Nephron (organoid): ENCODE measurements at regions not wholly inside any gene's neighbourhood (a gene's known extent, or its start where the extent isn't known, plus 50 kb on each side); places are given as distances from the start of the nearest gene placed in this dataset.
A peak's percentile ranks its signal among the peaks of the same experiment; 100 is the strongest.

Source experiments
- H3K27ac Mint-ChIP-seq, 3 experiments: 2 replicates each; pipeline ENCODE4 v1.8.0; 2020; ENCODE audit warnings: mixed read lengths in 3 of 3, mild to moderate bottlenecking in 2 of 3, moderate library complexity in 1 of 3
- H3K27me3 Mint-ChIP-seq: 2 replicates; pipeline ENCODE4 v1.8.0; 2021; ENCODE audit warnings: low read depth, mild to moderate bottlenecking, moderate library complexity, mixed read lengths
- H3K36me3 Mint-ChIP-seq: 2 replicates; pipeline ENCODE4 v1.8.0; 2020; ENCODE audit warnings: low read depth, mixed read lengths
- H3K4me1 Mint-ChIP-seq: 2 replicates; pipeline ENCODE4 v1.8.0; 2020; ENCODE audit warnings: mixed read lengths
- H3K4me3 Mint-ChIP-seq, 3 experiments: 2 replicates each; pipeline ENCODE4 v1.8.0; 2020; ENCODE audit warnings: mild to moderate bottlenecking in 3 of 3, mixed read lengths in 3 of 3, moderate library complexity in 2 of 3
- H3K9me3 Mint-ChIP-seq: 2 replicates; pipeline ENCODE4 v1.8.0; 2020; ENCODE audit warnings: mixed read lengths
- CTCF ChIP-seq, 3 experiments: fragments of 200-600 bp; sonication (generic); IDR thresholded peaks; one replicate each; pipeline ENCODE4 v1.5.0; 2021; ENCODE audit warnings: antibody characterized with exemption in 3 of 3; ENCODE audit not compliant: unreplicated experiment in 3 of 3

- Mint-ChIP-seq H3K4me1 (peaks cover 15% of the 10 kb centered on the region), H3K27me3 (no peaks in the 10 kb centered on the region), H3K4me3 (no peak overlapping the region), H3K27ac (no peak overlapping the region), H3K36me3 (peaks cover 4% of the 10 kb centered on the region), H3K9me3 (peaks cover 11% of the 10 kb centered on the region)
- TF ChIP-seq CTCF (IDR thresholded peaks at IDR 0.05; ENCODE audit: unreplicated experiment in 3 of 3) = no peak
Observed at GRCh38 chr11:127766734-127767133, 766.2 kb upstream of the KIRREL3 start.

DNA sequence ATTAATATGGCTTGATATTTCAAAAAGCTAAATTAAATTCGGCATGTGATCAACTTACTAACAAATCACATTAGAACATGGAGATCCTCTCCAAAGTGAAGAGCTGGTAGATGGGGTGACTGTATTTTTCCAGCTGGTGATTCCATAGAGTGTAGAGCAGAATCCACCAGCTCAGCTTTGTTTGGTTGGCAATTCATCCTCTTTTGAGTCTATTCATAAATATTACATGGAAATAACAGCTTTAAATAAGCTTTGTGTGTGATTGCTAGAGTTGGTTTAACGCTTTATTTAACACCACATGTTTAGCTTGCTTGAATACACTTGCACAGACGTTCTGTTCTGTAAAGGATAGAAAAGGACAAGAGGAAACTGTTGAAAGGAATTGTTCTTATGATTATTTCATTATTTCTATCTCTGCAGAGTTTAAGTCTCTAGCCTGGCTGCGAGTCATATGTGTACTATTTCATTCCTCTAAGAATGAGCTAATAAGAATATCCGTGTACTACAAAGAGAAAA, 738.3 kb upstream of the KIRREL3 start:
- TF ChIP-seq CTCF (IDR thresholded peaks at IDR 0.05; ENCODE audit: unreplicated experiment in 3 of 3) = no peak
- Mint-ChIP-seq H3K27me3 (peaks cover 3% of the 10 kb centered on the region), H3K36me3 (no peaks in the 10 kb centered on the region), H3K4me1 (peaks cover 12% of the 10 kb centered on the region), H3K27ac (peak overlapping the region in 1 of 3 experiments; percentile 43), H3K4me3 (no peak overlapping the region), H3K9me3 (no peaks in the 10 kb centered on the region)

GRCh38 chr11:127737499-127737898, 736.9 kb upstream of the KIRREL3 start:
- H3K27ac Mint-ChIP-seq = peak overlapping the region in 2 of 3 experiments; percentile 4 to 36
- H3K4me1 Mint-ChIP-seq = peaks cover 12% of the 10 kb centered on the region
- H3K9me3 Mint-ChIP-seq = no peaks in the 10 kb centered on the region
- TF ChIP-seq CTCF (IDR thresholded peaks at IDR 0.05; ENCODE audit: unreplicated experiment in 3 of 3) = no peak
- no peak overlapping the region for H3K4me3 Mint-ChIP-seq
- peaks cover 3% of the 10 kb centered on the region for H3K27me3 Mint-ChIP-seq
- no peaks in the 10 kb centered on the region for H3K36me3 Mint-ChIP-seq

DNA sequence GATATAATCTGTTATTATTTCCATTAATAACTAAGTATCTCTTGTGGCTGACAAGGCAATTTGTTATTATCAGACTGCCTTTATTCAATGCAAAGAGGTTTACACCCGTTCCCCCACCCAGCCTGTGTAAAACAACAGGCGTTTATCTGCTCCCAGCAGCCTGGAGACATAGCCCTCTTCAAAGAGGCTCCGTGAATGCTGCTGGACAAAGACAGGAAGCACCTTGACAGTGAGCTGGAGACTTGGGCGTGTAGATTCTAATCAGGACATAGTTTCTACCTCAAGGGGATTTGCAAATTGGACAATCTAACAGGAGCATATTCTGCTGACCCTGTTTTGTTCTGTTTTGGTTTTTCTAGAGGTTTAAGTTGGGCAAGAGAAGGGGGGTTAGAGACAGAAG, 733.0 kb upstream of the KIRREL3 start:
- H3K9me3 Mint-ChIP-seq = no peaks in the 10 kb centered on the region
- no peak for TF ChIP-seq CTCF (IDR thresholded peaks at IDR 0.05; ENCODE audit: unreplicated experiment in 3 of 3)
- no peak overlapping the region for H3K4me3 Mint-ChIP-seq
- no peak overlapping the region for H3K27ac Mint-ChIP-seq
- peaks cover 3% of the 10 kb centered on the region for H3K27me3 Mint-ChIP-seq
- peaks cover 6% of the 10 kb centered on the region for H3K4me1 Mint-ChIP-seq
- H3K36me3 Mint-ChIP-seq = no peaks in the 10 kb centered on the region

GRCh38 chr11:127726367-127726766, 725.8 kb upstream of the KIRREL3 start:
- H3K4me1 Mint-ChIP-seq = no peaks in the 10 kb centered on the region
- H3K27ac Mint-ChIP-seq = no peak overlapping the region
- H3K27me3 Mint-ChIP-seq = peaks cover 4% of the 10 kb centered on the region
- no peak for TF ChIP-seq CTCF (IDR thresholded peaks at IDR 0.05; ENCODE audit: unreplicated experiment in 3 of 3)
- no peaks in the 10 kb centered on the region for H3K36me3 Mint-ChIP-seq
- H3K9me3 Mint-ChIP-seq = no peaks in the 10 kb centered on the region
- H3K4me3 Mint-ChIP-seq = no peak overlapping the region

DNA sequence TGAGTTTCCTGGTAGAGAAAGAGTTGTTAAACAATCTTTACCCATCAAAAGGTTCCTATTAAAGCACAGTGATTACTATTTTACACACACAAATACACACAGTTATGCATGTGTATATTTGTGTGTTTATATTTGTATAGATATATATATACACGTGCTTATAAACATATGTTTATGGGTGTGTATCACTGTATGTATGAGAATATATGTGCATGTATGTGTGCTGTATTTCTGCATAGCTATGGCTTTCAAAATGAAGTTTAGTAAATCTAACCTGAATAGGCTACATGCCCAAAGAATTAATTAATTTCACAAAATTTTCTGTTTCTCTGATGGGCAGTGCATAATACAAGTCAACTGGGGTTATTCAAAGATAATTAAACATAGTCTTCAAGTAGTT, 723.1 kb upstream of the KIRREL3 start:
- no peak for TF ChIP-seq CTCF (IDR thresholded peaks at IDR 0.05; ENCODE audit: unreplicated experiment in 3 of 3)
- Mint-ChIP-seq H3K36me3 (no peaks in the 10 kb centered on the region), H3K9me3 (no peaks in the 10 kb centered on the region), H3K4me1 (no peaks in the 10 kb centered on the region), H3K27ac (no peak overlapping the region), H3K4me3 (no peak overlapping the region), H3K27me3 (peaks cover 4% of the 10 kb centered on the region)
